HG03139 (cell line): ENCODE measurements at regions not wholly inside any gene's neighbourhood (a gene's known extent, or its start where the extent isn't known, plus 50 kb on each side); places are given as distances from the start of the nearest gene placed in this dataset.

Source experiments
- ATAC-seq: cut with Tn5 transposase; IDR thresholded peaks from one replicate; pipeline ENCODE4 v1.9.1; 2021; ENCODE audit not compliant: unreplicated experiment

DNA sequence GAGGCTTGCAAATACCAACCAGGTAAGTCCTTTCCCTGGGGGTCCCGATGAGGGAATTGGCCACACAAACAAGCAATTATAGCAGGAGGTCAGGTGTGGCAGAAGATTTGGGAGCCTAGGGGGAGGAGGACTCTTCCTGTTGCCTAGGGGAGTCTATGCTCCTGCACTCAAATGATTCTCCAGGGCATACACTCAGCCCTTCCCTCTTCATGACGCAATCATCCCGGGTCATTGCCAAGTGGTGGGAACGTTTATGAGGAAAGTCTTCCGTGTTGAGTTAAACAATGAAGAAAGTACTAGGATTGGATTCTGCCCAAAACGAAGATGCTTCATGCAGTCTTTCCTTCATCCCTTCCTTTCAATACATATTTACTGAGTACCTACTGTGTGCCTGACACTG, 186.5 kb upstream of the TSHZ2 start:
- no peak for ATAC-seq

DNA sequence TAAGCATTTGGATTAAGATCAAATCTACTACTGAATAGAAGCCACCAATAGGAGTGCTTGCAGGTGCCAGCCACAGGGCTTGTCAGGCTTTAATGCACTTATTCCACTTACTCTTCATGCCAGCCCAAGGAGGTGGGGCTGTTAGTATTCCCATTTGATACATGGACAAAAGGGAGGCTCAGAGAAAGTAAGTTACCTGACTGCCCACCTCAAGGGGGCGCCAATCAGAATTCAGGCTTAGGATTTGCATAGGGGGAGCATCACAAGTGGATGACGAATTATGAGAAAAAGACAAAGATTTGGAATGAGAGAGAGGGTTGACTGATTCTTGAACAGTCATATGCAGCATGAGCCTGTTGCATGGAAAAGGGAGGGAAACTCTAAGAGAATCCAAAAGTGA, 188.4 kb upstream of the TSHZ2 start:
- no peak for ATAC-seq

DNA sequence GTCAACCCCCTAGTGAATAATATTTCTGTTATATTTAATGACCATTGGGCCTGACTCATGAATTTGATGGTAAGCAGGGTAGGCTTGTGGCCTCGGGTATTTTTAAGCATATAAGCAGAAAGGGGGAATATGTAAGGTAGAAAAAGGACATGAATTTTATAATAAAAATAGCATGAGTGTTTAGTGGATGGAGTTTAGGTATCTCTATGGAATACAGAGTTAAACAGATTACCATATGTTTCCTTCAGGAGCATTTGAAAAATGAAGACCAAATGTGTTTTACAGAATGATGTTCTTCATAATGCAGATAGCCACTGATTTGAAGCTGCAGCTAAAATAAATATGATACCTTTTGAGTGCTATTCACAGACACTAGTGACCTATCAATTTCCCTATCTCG, 191.7 kb upstream of the TSHZ2 start:
- no peak for ATAC-seq

DNA sequence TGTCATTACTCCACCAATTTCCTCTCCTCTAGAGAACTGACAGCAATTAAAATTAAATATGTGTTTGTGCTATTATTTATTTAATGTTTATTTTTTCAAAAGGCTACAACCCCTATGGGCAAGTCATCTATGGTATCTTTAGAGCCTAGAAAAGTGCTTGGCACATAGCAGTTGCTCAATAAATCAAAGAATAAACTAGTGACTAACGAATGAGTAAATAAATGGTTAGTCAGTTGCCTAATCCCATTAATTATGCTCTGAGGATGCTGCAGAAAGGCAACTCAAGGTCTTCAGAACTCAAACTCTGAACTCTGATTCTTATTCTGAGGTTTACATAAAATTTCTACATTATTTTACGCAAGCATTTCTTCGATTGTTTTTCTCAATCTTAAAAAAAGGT, 193.0 kb upstream of the TSHZ2 start:
- no peak for ATAC-seq

DNA sequence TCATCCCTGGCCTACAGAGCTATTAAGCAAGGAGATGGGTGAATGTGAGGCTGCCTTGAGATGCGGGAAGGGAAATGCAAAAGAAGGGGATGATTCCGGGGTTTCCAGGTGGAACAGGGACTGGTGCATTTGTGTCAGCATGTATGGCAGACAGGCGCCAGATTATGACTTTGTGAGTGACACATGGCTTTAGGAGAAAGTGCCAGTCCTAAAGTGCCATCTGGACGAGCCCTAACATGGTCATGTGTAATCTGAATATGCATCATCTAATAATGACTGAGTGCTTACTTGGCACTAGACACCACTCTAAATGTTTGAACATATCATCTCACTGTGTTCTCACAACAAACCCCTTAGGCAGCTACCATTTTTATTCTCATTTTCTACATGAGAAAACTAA, 195.0 kb upstream of the TSHZ2 start:
- no peak for ATAC-seq

DNA sequence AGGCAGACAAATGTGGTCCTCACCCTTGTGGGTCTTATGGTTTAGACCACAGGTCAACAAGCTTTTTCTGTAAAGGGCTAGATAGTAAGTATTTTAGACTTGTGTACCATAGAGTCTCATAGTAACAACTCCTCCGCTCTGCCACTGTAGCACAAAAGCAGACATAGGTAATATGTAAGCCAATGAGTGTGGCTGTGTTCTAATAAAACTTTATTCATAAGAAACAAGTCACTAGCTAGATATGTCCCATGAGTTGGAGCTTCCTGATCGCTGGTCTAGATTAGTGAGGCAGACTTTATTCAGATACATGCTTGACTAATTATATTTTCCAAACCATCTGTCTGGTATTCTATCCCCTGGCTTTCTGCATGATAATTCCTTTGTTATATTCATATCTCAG, 196.4 kb upstream of the TSHZ2 start:
- no peak for ATAC-seq

DNA sequence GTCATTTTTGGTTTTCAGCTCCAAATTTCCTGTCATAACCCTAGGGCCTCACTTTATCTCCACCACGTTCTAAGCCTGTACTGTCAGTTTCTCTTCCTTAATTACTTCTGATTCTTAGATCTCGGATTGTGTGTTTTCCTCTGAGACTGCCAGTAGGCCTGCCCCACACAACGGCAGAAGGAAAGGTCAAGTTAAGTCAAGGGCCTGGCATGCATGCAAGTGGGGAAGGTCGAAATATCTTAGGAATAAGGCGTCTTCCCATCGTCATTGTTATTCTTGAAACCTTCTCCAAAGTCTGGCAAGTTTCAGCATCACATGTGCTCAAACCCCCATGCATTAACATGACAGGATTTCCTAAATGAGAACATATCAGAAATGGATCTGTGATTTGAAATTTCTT, 203.5 kb upstream of the TSHZ2 start:
- ATAC-seq: no peak

DNA sequence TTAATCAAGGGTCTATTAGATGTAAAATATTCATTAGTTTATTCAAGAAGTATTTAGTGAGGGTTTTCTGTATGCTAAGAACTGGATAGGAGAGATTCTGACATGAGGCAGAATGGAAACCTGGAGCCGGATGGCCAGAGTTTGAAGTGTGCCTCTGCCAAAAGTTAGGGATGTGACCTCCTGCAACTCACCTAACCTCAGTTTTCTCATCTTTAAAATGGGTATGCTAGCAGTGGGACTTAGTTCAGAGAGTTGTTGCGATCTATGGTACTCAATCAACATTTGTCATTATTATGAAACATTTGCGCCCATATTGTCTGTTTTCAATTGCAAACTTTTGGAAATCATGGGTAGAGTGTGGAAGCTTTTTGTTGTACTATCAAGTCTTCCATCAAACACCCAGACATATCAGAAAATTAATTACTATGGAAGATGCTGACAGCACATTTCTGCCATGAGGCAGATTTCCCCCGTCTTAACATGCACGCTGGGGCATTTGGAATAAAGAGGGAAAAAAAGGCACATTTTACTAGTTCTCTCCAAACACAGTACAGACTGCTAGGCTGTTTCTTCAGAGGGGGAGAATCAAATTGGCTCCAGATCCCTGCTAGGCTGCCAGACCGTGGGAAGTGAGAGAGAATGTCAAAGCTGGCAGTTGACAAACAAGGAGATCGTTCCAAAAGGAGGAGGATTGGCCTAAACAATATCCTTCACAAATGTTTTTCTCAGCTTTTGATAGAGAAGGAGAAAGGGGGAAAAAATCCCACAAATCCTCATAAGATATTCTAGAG, 205.3 kb upstream of the TSHZ2 start:
- ATAC-seq: no peak

DNA sequence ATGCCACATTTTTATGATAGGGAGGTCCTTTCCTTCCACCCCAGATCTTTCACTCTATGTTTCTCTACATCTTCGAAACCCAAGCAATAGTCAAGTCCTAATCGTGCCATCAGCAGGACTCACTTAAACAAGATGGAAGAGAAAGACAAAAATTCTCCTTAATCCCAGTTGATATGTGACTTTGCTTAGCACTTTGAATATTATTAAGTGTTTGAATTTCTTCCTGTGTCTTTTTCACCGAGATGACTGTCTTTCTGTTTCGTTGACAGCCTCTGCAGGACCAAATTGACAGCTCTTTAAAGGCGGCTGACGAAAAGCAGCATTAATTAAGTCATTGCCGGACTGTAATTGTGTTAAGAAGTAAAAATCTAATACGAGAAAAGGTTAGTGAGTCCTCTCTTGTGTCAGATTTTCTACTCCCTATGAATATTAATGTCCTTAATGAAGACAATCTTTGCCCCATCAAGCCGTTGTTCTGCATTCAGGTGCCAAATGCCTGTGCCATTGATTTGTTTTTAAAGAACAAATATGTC, 208.8 kb upstream of the TSHZ2 start:
- no peak for ATAC-seq

DNA sequence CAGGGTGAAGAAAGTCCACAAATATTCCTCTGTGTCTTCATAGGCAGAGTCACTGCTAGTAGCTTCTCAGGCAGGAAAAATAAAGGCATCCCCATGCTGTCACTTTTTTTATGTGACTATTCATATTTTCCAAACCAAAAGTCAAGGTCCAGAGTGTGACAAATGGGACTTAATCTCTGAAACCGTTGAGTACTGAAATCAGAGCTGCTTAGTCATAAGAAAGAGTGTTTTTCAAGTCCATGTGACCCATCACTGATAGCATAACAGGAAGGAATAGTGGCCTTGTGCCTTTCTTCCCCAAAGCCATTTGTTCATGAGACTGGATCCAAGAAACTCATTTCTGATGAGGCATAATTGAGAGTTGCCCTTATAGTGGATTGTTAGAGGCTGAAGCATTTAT, 210.3 kb upstream of the TSHZ2 start:
- ATAC-seq: no peak

DNA sequence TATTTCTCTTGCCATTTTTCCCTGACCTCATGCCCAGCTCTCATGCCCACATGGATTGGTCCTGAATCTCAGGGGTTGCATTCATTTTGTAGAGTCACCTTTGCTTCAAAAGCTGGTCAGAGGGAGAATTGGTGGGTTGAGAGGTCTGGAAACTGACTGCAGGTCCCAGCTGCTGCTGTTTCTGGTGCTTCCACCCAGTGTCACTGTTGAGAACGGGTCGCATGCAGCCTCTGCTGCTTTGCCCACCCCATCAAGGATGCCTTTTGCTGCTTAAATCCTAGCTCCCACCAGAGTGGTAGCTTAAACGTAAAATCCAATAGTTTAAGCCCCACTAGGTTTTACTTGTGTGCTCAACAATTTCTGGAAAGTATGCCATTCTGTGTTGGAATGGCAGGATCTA, 211.4 kb upstream of the TSHZ2 start:
- no peak for ATAC-seq

DNA sequence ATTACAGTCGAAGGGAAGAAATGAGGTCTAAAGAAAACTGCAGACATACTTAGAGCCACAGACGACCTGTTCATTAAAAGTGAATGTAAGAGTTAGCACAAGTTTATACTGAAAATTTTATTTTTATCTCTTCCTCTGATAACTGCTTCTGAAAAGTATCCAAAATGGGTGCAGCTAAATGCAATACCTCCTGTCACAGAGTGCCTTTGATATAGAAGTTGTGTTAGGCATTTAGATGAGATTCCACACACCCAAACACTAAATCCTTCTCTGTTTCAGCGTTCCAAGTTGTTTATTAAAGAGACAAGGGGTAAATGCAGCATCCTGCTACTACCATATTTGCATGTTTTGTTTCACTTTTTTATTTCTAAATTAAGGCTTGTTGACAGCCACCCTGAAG, 214.7 kb upstream of the TSHZ2 start:
- no peak for ATAC-seq

DNA sequence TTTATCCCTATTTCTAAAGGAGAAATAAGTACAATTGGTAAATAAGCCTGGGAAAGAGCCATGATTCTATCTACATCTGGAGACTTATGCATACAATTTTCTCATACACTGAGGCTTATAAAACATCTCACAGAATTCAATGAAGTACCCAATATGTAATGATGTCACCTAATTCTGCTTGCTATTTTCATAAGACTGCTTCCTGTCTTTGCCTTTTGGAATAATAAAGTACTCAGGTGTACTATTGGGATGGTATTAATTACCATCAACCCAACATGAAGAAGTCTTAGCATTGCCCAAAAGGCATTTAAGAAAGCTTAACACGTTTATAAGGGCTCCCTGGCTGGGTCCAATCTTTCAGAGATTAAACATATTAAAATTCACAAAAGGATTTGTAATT, 216.4 kb upstream of the TSHZ2 start:
- no peak for ATAC-seq

DNA sequence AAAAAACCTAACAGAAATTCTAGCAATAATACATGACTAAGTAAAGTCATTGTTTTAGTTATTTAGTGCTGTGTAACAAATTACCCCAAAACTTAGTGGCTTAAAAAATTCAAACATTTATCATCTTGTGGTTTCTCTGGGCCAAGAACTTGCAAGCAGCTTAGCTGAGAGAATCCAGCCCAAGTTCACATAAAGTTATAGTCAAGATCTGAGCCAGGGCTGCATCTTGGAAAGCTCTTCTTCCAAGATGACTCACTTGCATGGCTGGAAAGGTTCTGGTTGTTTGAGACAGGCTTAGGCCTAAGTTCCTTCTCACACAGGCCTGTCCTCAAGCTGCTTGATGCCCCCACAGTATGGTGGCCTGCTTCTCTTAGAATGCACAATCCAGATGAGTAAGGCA, 217.8 kb upstream of the TSHZ2 start:
- ATAC-seq: no peak

DNA sequence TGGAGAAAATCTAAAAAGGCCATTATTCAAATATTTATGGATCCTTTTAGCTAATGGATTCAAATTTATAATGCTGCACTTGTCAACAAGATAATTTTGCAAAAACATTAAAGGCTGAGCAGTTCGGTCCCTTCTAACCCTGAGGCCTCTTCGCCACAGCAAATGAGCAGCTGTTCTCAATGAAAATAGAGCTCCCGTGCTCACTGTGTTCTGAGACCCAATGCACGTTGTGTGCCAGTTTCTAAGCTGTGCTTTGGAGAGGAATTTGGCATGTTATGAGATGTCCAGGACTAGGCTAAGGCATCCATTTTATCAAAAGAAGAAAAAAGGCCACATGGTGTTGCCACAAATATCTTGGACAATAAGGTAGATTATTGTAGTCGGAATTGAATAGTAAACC, 220.1 kb upstream of the TSHZ2 start:
- ATAC-seq: no peak

DNA sequence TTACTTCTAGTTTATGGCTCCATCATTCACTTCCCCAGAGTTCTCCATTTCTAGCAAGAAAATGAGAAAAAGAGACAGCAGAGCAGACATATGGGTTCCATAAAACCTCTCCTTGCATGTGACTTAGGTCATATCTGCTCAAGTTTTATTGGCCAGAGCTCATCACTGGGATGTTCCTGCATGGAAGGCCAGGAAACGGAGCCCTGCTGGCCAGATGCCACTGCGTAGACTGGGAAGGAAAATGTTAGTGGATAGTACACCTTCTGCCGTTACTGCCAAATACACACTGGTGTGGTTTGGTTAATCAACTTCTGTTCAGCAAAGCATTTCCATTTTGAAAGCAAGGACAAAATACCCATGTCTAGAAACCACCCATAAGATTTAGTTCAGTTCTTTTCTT, 220.6 kb upstream of the TSHZ2 start:
- ATAC-seq: no peak

DNA sequence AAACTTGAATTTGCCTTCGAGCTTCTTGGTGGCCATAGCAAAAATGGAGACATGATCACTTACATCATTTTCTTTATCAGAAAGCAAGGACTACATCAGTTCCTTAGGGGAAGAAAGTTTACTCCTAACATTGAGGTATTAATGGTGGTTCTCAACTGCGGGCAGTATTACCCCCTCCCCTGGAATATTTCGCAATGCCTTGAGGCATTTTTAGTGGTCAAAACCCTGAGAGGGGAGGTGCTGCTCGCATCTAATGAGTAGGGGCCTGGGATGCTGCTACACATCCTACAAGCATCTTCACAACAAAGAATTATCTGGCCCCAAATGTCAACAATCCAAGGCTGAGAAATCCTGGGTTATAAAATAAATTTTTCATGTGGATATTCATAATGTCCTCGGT, 222.2 kb upstream of the TSHZ2 start:
- ATAC-seq: no peak

DNA sequence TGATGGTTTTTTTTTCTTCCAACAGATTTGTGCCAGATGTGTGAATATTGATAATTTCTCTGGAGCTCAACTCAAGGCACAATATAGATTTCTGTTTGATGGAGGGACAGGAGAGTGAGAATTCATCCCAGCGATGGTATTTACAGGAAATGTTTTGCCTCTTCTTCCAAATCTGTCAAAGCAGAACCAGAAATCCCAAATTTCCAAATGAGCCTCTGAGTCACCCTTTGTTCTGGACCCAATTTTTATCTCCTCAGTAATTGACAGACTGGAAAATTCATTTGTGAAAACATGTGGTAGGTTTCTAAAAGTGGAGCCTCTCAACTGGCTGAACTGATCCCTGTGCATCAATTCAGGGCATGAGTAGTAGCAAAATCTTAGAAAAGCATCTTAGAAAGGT, 223.2 kb upstream of the TSHZ2 start:
- ATAC-seq: no peak

DNA sequence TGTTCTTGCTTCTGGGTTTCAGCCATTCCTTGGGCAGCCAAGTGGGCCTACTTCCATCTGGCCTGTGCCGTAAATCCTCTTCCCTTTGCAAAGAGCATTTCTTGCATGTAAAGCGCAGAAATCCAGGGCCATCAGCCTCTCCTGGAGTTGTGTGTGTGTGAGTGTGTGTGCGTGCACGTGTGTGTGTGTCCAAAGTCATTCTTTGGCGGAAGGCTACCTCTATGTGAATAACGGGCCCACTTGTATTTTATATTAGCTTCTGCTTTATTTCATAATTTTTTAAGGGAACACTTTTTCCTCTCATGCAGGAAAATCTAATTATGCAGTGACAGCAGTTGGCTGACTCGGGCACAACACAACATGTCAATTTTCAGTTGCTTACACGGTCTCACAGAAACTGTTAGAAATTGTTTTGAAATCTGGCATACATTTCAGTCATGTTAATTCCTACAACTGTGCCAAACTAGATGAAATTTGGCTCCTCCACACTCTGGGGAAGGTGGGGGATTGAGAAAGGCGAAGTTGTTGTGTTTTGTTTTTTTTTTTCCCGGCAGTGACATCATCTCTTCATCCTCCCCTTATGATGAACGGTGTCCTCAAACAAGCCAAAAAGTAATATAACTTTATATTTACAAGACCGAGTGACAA, 223.7 kb upstream of the TSHZ2 start:
- no peak for ATAC-seq

DNA sequence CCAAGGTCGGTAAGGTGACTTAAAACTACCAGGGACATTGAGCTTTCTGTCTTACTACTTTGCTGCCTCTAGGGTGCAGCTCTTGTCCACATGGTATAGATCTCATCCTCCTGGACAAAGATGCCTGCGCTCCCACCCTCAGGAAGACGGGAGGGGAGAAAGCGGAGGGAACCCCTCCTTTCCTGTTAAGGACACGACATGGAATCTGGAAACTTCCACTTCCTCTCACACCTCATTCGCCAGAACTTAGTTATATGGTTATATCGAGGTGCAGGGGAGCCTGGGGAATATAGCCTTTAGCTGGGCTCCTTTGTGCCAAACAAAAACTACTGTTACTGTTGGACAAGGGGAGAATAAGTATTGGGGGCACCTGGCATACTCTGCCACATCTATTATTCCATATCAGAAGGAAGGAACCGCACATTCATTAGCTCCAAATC, 224.3 kb upstream of the TSHZ2 start:
- ATAC-seq: no peak

DNA sequence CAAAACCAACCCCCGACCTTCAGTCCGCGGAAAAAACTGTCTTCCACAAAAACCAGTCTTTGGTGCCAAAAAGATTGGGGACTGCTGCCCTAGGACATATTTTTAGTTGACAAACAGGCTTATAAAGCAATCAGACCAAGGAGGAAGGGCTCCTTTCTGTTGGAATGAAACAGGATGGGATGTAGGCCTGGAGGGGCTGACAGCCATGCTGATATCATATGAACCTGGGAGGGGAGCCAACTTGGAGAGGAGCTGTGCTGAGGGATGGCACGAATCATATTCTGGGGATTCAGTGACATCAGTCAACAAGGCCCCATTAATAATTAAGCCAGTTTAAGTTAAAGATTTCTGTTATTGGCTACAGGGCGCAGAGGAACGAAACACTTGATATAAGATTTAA, 225.4 kb upstream of the TSHZ2 start:
- no peak for ATAC-seq

DNA sequence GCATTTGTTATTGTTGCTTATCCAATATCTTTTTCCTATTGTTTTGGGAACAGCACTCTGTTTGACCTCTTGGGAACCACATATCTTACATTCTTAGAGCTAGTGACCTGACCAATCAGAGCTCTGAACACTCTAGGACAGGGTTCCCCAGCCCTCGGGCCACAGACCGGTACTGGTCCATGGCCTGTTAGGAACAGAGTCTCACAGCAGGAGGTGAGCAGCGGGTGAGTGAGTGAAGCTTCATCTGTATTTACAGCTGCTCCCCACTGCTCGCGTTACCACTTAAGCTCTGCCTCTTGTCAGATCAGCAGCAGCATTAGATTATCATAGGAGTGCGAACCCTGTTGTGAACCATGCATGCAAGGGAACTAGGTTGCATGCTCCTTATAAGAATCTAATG, 226.0 kb upstream of the TSHZ2 start:
- ATAC-seq: no peak

DNA sequence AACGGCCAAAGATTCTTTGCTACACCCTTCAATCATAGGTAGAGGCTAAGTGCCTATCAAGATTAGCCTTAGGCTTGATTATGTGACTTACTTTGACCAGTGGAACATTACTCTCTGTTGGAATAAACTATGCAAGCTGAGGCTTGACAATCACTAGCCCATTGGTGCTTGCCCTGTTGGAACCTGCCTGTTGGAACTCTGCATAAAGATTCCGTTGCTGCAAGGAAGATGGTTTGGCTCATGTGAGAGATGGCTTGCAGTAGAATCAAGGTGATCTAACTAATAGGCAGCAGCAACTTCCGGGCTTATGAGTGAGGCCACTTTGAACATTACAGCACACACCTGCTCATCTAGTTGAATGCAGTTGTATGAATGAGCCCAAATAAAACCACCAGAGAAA, 227.7 kb upstream of the TSHZ2 start:
- ATAC-seq: no peak
